ENCODE measurements at regions not wholly inside any gene's neighbourhood (a gene's known extent, or its start where the extent isn't known, plus 50 kb on each side); places are given as distances from the start of the nearest gene placed in this dataset.

GRCh38 chr2:156134887-156135286, 197.6 kb downstream of the NR4A2 start:
- no peak overlapping the region for H3K18ac ChIP-seq (ENCODE audit: low read depth, low read length)
- H2BK15ac ChIP-seq (ENCODE audit: low read depth, low read length), result no peak overlapping the region
- TF ChIP-seq POLR2A (IDR thresholded peaks at IDR 0.05; ENCODE audit: low read depth, low read length) (no peak), CEBPB (IDR thresholded peaks at IDR 0.05; ENCODE audit: low read depth, low read length) (no peak), RCOR1 (IDR thresholded peaks at IDR 0.05; ENCODE audit: insufficient replicate concordance, low read length) (no peak), MAFK (IDR thresholded peaks at IDR 0.05; ENCODE audit: low read depth, low read length) (no peak), ELK1 (IDR thresholded peaks at IDR 0.05; ENCODE audit: borderline replicate concordance, low read depth, low read length) (no peak), MXI1 (IDR thresholded peaks at IDR 0.05; ENCODE audit: borderline replicate concordance, low read depth, low read length) (no peak), RAD21 (IDR thresholded peaks at IDR 0.05; ENCODE audit: low read length) (no peak), NFE2L2 (IDR thresholded peaks at IDR 0.05; ENCODE audit: low read depth, low read length) (no peak), CHD1 (IDR thresholded peaks at IDR 0.05; ENCODE audit: low read depth, low read length) (no peak), FOS (IDR thresholded peaks at IDR 0.05; ENCODE audit: low read depth, low read length) (no peak), BHLHE40 (IDR thresholded peaks at IDR 0.05; ENCODE audit: low read depth, low read length) (no peak), SMC3 (IDR thresholded peaks at IDR 0.05; ENCODE audit: low read depth, low read length) (no peak), MAZ (IDR thresholded peaks at IDR 0.05; ENCODE audit: borderline replicate concordance, low read depth, low read length) (no peak), RFX5 (IDR thresholded peaks at IDR 0.05; ENCODE audit: low read depth, low read length) (no peak)
- TF ChIP-seq, protein P1, sequence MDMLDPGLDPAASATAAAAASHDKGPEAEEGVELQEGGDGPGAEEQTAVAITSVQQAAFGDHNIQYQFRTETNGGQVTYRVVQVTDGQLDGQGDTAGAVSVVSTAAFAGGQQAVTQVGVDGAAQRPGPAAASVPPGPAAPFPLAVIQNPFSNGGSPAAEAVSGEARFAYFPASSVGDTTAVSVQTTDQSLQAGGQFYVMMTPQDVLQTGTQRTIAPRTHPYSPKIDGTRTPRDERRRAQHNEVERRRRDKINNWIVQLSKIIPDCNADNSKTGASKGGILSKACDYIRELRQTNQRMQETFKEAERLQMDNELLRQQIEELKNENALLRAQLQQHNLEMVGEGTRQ (IDR thresholded peaks at IDR 0.05; ENCODE audit: low read depth, low read length), result no peak
- TF ChIP-seq, protein P2, sequence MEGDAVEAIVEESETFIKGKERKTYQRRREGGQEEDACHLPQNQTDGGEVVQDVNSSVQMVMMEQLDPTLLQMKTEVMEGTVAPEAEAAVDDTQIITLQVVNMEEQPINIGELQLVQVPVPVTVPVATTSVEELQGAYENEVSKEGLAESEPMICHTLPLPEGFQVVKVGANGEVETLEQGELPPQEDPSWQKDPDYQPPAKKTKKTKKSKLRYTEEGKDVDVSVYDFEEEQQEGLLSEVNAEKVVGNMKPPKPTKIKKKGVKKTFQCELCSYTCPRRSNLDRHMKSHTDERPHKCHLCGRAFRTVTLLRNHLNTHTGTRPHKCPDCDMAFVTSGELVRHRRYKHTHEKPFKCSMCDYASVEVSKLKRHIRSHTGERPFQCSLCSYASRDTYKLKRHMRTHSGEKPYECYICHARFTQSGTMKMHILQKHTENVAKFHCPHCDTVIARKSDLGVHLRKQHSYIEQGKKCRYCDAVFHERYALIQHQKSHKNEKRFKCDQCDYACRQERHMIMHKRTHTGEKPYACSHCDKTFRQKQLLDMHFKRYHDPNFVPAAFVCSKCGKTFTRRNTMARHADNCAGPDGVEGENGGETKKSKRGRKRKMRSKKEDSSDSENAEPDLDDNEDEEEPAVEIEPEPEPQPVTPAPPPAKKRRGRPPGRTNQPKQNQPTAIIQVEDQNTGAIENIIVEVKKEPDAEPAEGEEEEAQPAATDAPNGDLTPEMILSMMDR (conservative IDR thresholded peaks at IDR 0.05; ENCODE audit: low read depth, low read length), result no peak
- intact Hi-C loops (cut with micrococcal nuclease) (no loop called here), in situ Hi-C loops (cut with MboI; ENCODE audit: low sequenced_read_pairs) (no loop called here), dilution Hi-C loops (cut with HindIII; ENCODE audit: low sequenced_read_pairs, unreplicated experiment) (no loop called here)
- H3K14ac ChIP-seq (replicated peaks; ENCODE audit: low read depth, low read length), result no peak overlapping the region
- DNase-seq (no peak), ATAC-seq (ENCODE audit: low read depth) (no peak)
- no peak overlapping the region for H4K5ac ChIP-seq (ENCODE audit: low read depth, low read length)
- H3K36me3 ChIP-seq (ENCODE audit: control insufficient read depth, insufficient read depth, low read length), result no peaks in the 10 kb centered on the region
- no peak overlapping the region for H2BK20ac ChIP-seq (ENCODE audit: low read depth, low read length)
- no TSS peak for BruUV-seq (replicated peaks)
- H4K8ac ChIP-seq (ENCODE audit: low read depth in 2 of 2, low read length in 2 of 2), result no peak overlapping the region
- H2AK5ac ChIP-seq (ENCODE audit: low read depth, low read length), result no peak overlapping the region
- ChIA-PET POLR2A (ENCODE audit: unreplicated experiment) (no interaction called here), CTCF (no interaction called here)
- H3K27me3 ChIP-seq (ENCODE audit: control insufficient read depth, insufficient read depth, low read length), result no peaks in the 10 kb centered on the region
- no peak overlapping the region for H3K4ac ChIP-seq (ENCODE audit: low read depth, low read length)
- WGBS, 2 experiments (ENCODE audit: extremely low coverage in 2 of 2, insufficient read length in 1 of 2), result no CpG with 5 or more reads among the region's 5 CpGs
- no peak overlapping the region for H3K27ac ChIP-seq (ENCODE audit: insufficient read depth, low read length)
- H3K9me1 ChIP-seq (ENCODE audit: insufficient read depth, low read length), result no peaks in the 10 kb centered on the region
- no peaks in the 10 kb centered on the region for H3K4me1 ChIP-seq (ENCODE audit: control insufficient read depth, insufficient read depth, low read length)
- no peaks in the 10 kb centered on the region for H3K79me1 ChIP-seq (ENCODE audit: low read depth in 1 of 2, low read length in 2 of 2)
- no peak overlapping the region for H3K4me2 ChIP-seq (ENCODE audit: low read depth, low read length)
- H2AK9ac ChIP-seq (replicated peaks; ENCODE audit: low read depth, low read length, poor library complexity), result no peak overlapping the region
- H3K56ac ChIP-seq (ENCODE audit: extremely low read depth, insufficient read depth, low read length), result no peak overlapping the region
- H3K9me3 ChIP-seq (ENCODE audit: control insufficient read depth, insufficient read depth, low read length), result no peaks in the 10 kb centered on the region
- H4K91ac ChIP-seq (ENCODE audit: insufficient read depth, low read depth, low read length), result no peak overlapping the region
- no peak overlapping the region for H3K23ac ChIP-seq (ENCODE audit: low read depth, low read length)
- H3K9ac ChIP-seq (ENCODE audit: low read depth, low read length), result no peak overlapping the region
- no peak overlapping the region for H3K4me3 ChIP-seq (ENCODE audit: insufficient read depth, low read depth, low read length)
- H2BK5ac ChIP-seq (ENCODE audit: low read depth, low read length, poor library complexity, severe bottlenecking), result no peak overlapping the region
- H2AFZ ChIP-seq (replicated peaks; ENCODE audit: low read length, poor library complexity), result no peak overlapping the region
- H2BK120ac ChIP-seq (ENCODE audit: low read depth, low read length), result no peak overlapping the region
- no peaks in the 10 kb centered on the region for H4K20me1 ChIP-seq (ENCODE audit: insufficient read depth, low read length)

Measured in IMR-90 (cell line).